ENCODE measurements at regions not wholly inside any gene's neighbourhood (a gene's known extent, or its start where the extent isn't known, plus 50 kb on each side); places are given as distances from the start of the nearest gene placed in this dataset.

DNA sequence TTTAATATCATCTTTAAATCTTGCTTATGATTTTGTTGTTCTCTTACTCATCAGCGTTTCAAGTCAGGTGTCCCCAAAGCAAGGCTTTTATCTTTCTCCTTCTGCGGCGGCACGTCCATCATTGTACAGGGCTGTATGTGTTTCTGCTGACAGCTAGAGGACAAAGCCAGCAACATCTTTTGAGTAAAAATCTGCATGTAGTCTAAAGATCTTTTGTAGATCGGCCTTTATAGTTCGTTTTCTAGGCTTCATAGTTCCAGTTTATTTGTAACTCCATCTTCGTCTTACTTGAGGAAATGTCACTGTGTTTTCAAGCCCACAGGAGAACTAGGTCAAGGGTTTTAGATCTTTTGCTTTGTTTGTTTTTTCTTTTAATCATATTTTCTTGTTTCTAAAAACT, 211.4 kb upstream of the TOPAZ1 start:
- Histone ChIP-seq H2BK120ac (ENCODE audit: low read depth, low read length) (no peak overlapping the region), H2BK15ac (ENCODE audit: low read depth, low read length) (no peak overlapping the region), H3K4me2 (ENCODE audit: low read depth, low read length) (no peak overlapping the region), H3K23ac (ENCODE audit: low read depth, low read length) (no peak overlapping the region), H3K79me1 (ENCODE audit: low read depth in 1 of 2, low read length in 2 of 2) (no peaks in the 10 kb centered on the region), H3K18ac (ENCODE audit: low read depth, low read length) (no peak overlapping the region), H2AK9ac (replicated peaks; ENCODE audit: low read depth, low read length, poor library complexity) (no peak overlapping the region), H3K56ac (ENCODE audit: extremely low read depth, insufficient read depth, low read length) (no peak overlapping the region), H4K8ac (ENCODE audit: low read depth in 2 of 2, low read length in 2 of 2) (no peak overlapping the region), H4K20me1 (ENCODE audit: insufficient read depth, low read length) (no peaks in the 10 kb centered on the region), H3K27ac (ENCODE audit: insufficient read depth, low read length) (no peak overlapping the region), H2AK5ac (ENCODE audit: low read depth, low read length) (no peak overlapping the region), H3K9me1 (ENCODE audit: insufficient read depth, low read length) (no peaks in the 10 kb centered on the region), H4K5ac (ENCODE audit: low read depth, low read length) (no peak overlapping the region), H3K4ac (ENCODE audit: low read depth, low read length) (no peak overlapping the region), H3K14ac (replicated peaks; ENCODE audit: low read depth, low read length) (no peak overlapping the region), H2AFZ (replicated peaks; ENCODE audit: low read length, poor library complexity) (no peak overlapping the region), H3K36me3 (ENCODE audit: control insufficient read depth, insufficient read depth, low read length) (no peaks in the 10 kb centered on the region), H3K4me3 (ENCODE audit: insufficient read depth, low read depth, low read length) (no peak overlapping the region), H2BK20ac (ENCODE audit: low read depth, low read length) (no peak overlapping the region), H3K4me1 (ENCODE audit: control insufficient read depth, insufficient read depth, low read length) (no peaks in the 10 kb centered on the region), H4K91ac (ENCODE audit: insufficient read depth, low read depth, low read length) (no peak overlapping the region), H3K27me3 (ENCODE audit: control insufficient read depth, insufficient read depth, low read length) (peaks cover 11% of the 10 kb centered on the region), H3K9ac (ENCODE audit: low read depth, low read length) (no peak overlapping the region), H3K9me3 (ENCODE audit: control insufficient read depth, insufficient read depth, low read length) (no peaks in the 10 kb centered on the region), H2BK5ac (ENCODE audit: low read depth, low read length, poor library complexity, severe bottlenecking) (no peak overlapping the region)
- no TSS peak for BruUV-seq (replicated peaks)
- in situ Hi-C loops (cut with MboI; ENCODE audit: low sequenced_read_pairs) = no loop called here
- dilution Hi-C loops (cut with HindIII; ENCODE audit: low sequenced_read_pairs, unreplicated experiment) = no loop called here
- intact Hi-C loops (cut with micrococcal nuclease) = no loop called here
- ChIA-PET POLR2A (ENCODE audit: unreplicated experiment) (no interaction called here), CTCF (no interaction called here)
- DNase-seq (no peak), ATAC-seq (ENCODE audit: low read depth) (no peak)
- no peak for TF ChIP-seq POLR2A (IDR thresholded peaks at IDR 0.05; ENCODE audit: low read depth, low read length)
- no peak for TF ChIP-seq RAD21 (IDR thresholded peaks at IDR 0.05; ENCODE audit: low read length)
- no peak for TF ChIP-seq MXI1 (IDR thresholded peaks at IDR 0.05; ENCODE audit: borderline replicate concordance, low read depth, low read length)
- TF ChIP-seq, protein P1, sequence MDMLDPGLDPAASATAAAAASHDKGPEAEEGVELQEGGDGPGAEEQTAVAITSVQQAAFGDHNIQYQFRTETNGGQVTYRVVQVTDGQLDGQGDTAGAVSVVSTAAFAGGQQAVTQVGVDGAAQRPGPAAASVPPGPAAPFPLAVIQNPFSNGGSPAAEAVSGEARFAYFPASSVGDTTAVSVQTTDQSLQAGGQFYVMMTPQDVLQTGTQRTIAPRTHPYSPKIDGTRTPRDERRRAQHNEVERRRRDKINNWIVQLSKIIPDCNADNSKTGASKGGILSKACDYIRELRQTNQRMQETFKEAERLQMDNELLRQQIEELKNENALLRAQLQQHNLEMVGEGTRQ (IDR thresholded peaks at IDR 0.05; ENCODE audit: low read depth, low read length) = no peak
- WGBS, 2 experiments (ENCODE audit: extremely low coverage in 2 of 2, insufficient read length in 1 of 2) = no CpG with 5 or more reads among the region's 7 CpGs

All from IMR-90 (cell line).